C4-2B (cell line): ENCODE measurements at regions not wholly inside any gene's neighbourhood (a gene's known extent, or its start where the extent isn't known, plus 50 kb on each side); places are given as distances from the start of the nearest gene placed in this dataset.

Source experiments
- CTCF ChIP-seq: fragments of 450-650 bp; conservative IDR thresholded peaks from 2 replicates; pipeline ENCODE4 v1.5.1; 2017; ENCODE audit warnings: mild to moderate bottlenecking
- ZFX ChIP-seq: fragments of 450-650 bp; IDR thresholded peaks from 2 replicates; pipeline ENCODE4 v1.6.1; 2017

- TF ChIP-seq CTCF (no peak), ZFX (no peak)
Observed at GRCh38 chr7:35874886-35875285, 74.0 kb downstream of the SEPTIN7 start.
